ENCODE measurements at regions not wholly inside any gene's neighbourhood (a gene's known extent, or its start where the extent isn't known, plus 50 kb on each side); places are given as distances from the start of the nearest gene placed in this dataset.
"Not testable (repeated sequence)": the region's sequence is repeated elsewhere in the genome, so short reads cannot be mapped to it uniquely, and the experiment has no call there.

- no peak for DNase-seq
These were observed 129.4 kb upstream of the CENPW start for GRCh38 chr6:126210398-126211075.

GRCh38 chr6:126217497-126217896 lies 122.4 kb upstream of the CENPW start:
- DNase-seq = no peak

GRCh38 chr6:126220901-126221300 lies 119.0 kb upstream of the CENPW start:
- not testable (repeated sequence) for DNase-seq

GRCh38 chr6:126227833-126228702 lies 111.8 kb upstream of the CENPW start:
- DNase-seq = peak; percentile 21 to 32

GRCh38 chr6:126232671-126233070 lies 107.2 kb upstream of the CENPW start:
- DNase-seq = no peak

GRCh38 chr6:126233192-126233591 lies 106.7 kb upstream of the CENPW start:
- DNase-seq = no peak

GRCh38 chr6:126235363-126235762 lies 104.6 kb upstream of the CENPW start:
- no peak for DNase-seq

DNA sequence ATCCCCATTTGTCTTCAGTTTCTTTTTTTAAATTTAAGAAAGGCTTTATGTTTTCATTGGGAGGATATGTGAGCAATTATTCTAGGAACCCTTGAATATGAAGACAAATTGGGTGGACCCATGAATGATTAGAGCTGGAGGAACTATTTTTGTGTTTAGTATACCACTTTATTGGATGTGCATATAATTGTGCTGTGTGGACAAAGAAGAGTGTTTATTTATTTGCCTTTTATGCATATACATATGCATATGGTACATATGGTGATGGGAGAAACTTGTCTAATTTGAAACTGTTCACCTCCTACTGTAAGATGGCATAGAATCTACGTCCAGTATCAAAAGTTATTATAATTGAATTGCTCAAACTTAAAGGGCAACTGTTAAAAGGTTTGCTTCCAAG lies 94.8 kb upstream of the CENPW start:
- no peak for DNase-seq

- DNase-seq = no peak
These were observed 87.8 kb upstream of the CENPW start for GRCh38 chr6:126252154-126252553.

GRCh38 chr6:126253431-126253830 lies 86.5 kb upstream of the CENPW start:
- no peak for DNase-seq

- DNase-seq = no peak
These were observed 81.8 kb upstream of the CENPW start for GRCh38 chr6:126258150-126258549.

DNA sequence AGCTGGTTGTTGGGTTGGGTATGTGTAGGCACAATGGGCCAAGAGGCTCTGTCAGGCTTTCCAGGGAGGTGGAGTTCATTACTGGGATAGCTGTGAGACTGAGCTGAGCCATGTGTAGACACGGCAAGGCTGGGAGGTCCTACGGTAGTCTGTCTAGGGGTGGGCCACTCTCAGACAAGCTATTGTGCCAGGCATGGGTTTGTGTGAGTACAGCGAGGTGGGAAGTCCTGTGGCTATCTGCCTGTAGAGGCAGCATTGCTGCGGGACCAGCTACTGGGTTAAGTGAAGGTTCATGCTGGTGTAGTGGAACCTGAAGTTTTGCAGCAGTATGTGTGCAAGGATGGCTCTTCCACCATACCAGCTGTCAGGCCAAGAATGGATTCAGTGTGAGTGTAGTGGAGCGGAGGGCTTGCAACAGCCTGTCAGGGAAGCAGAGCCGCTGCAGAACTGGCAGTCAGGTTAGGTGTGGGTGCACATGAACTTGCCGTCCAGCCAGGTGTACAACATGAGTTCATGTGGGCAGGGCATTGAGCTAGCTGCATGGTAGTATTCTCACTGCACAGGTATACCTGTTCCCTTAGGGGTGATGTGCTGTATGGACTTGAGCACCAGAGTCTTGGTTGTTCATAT lies 78.0 kb upstream of the CENPW start:
- DNase-seq = no peak

DNA sequence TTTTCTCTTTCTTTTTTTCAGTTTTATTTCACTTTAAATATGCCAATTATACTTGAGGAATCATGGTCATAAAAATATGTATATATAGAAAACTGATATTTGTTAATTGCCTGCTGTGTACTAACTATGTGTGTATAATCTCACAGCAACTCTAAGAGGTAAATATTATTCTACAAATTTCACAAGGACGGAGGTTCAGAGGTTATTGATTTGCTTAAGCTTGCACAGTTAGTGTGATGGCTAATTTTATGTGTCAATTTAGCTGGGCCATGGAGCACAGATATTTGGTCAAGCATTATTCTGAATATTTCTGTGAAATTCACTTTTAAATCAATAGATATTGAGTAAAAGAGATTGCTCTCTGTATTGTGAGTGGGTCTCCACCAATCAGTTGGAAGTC lies 75.7 kb upstream of the CENPW start:
- no peak for DNase-seq

- DNase-seq = no peak
These were observed 73.3 kb upstream of the CENPW start for GRCh38 chr6:126266664-126267063.

DNA sequence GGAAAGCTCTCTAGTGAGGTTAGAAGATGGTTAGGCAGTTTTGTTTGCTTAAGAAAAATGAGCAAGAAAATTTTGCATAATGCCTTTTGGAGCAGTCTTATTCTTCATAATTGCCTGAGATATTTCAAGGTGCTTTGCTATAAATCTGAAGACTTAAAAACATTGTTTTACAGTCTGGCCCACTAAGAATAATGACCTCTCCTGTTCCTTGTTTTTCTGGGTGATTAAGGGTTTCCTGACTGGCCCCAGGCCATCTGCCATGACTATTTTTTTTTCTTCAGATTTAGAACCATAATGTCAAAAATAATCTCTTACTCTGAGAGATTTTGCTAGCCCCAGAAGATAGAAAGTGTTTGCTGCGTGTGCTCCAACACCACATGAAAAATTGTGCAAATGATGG lies 72.3 kb upstream of the CENPW start:
- no peak for DNase-seq

DNA sequence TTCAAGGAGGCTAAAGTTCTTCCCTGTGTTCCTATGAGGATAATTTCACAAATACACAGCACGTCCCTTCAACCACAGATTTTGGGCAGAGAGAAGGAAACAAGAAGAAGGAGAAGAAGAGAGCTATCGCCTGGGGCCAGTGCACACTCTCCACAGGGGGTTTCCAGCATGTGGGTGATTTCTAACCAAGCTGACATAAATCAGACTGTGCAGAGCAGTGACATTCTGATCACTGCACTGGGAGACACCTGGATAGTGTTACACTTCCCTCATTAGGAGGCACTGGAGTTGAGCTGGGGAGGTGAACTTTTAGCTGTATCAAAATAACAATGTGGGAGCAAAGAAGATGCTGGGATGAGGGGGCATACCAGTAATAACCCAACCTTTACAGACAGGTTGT lies 71.8 kb upstream of the CENPW start:
- DNase-seq = no peak

- DNase-seq = no peak
These were observed 59.6 kb upstream of the CENPW start for GRCh38 chr6:126280287-126280686.

DNA sequence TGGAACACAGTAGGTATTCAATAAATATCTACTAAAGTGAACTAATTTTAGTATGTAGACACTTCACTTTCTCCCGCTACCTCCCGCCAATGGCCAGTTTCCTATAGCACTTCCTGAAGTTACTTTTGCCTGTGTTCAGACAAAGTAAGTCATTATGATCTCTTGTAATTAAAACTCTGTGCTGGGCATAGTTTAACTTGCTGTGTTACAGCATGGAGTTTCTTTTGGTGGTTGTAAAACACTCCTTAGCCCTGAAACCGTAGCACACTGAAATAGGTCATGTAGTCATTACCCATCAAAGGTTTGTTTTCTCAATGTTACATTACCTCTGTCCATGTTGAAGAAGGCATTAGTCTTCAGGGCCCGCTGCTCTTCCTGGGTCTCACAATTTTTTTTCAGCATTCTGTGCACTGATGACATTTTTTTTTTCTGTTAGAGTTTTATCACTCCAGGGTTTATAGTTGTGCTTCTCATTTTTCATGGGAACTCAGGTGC lies 54.0 kb upstream of the CENPW start:
- DNase-seq = no peak

All from SHP77 (cell line).